ENCODE measurements at regions not wholly inside any gene's neighbourhood (a gene's known extent, or its start where the extent isn't known, plus 50 kb on each side); places are given as distances from the start of the nearest gene placed in this dataset.

- no peak for DNase-seq (ENCODE audit: low spot score)
- no peaks in the 10 kb centered on the region for H3K36me3 Mint-ChIP-seq (ENCODE audit: low read depth)
- H3K27ac Mint-ChIP-seq = no peak overlapping the region
- H3K4me1 Mint-ChIP-seq (ENCODE audit: low read depth) = no peaks in the 10 kb centered on the region
- no peaks in the 10 kb centered on the region for H3K9me3 Mint-ChIP-seq
- H3K27me3 Mint-ChIP-seq (ENCODE audit: low read depth) = no peaks in the 10 kb centered on the region
- H3K4me3 Mint-ChIP-seq = no peak overlapping the region
Measured at GRCh38 chr13:85535316-85536084, 263.7 kb downstream of the SLITRK6 start.

- H3K27me3 Mint-ChIP-seq (ENCODE audit: low read depth) = no peaks in the 10 kb centered on the region
- H3K36me3 Mint-ChIP-seq (ENCODE audit: low read depth) = no peaks in the 10 kb centered on the region
- H3K27ac Mint-ChIP-seq = no peak overlapping the region
- no peaks in the 10 kb centered on the region for H3K4me1 Mint-ChIP-seq (ENCODE audit: low read depth)
- no peaks in the 10 kb centered on the region for H3K9me3 Mint-ChIP-seq
- H3K4me3 Mint-ChIP-seq = no peak overlapping the region
- DNase-seq (ENCODE audit: low spot score) = no peak
Measured at GRCh38 chr13:85533911-85534310, 265.3 kb downstream of the SLITRK6 start.

- H3K4me1 Mint-ChIP-seq (ENCODE audit: low read depth) = no peaks in the 10 kb centered on the region
- no peaks in the 10 kb centered on the region for H3K27me3 Mint-ChIP-seq (ENCODE audit: low read depth)
- no peaks in the 10 kb centered on the region for H3K36me3 Mint-ChIP-seq (ENCODE audit: low read depth)
- no peak for DNase-seq (ENCODE audit: low spot score)
- H3K27ac Mint-ChIP-seq = no peak overlapping the region
- H3K9me3 Mint-ChIP-seq = no peaks in the 10 kb centered on the region
- no peak overlapping the region for H3K4me3 Mint-ChIP-seq
Measured at GRCh38 chr13:85529218-85529594, 270.0 kb downstream of the SLITRK6 start.

DNA sequence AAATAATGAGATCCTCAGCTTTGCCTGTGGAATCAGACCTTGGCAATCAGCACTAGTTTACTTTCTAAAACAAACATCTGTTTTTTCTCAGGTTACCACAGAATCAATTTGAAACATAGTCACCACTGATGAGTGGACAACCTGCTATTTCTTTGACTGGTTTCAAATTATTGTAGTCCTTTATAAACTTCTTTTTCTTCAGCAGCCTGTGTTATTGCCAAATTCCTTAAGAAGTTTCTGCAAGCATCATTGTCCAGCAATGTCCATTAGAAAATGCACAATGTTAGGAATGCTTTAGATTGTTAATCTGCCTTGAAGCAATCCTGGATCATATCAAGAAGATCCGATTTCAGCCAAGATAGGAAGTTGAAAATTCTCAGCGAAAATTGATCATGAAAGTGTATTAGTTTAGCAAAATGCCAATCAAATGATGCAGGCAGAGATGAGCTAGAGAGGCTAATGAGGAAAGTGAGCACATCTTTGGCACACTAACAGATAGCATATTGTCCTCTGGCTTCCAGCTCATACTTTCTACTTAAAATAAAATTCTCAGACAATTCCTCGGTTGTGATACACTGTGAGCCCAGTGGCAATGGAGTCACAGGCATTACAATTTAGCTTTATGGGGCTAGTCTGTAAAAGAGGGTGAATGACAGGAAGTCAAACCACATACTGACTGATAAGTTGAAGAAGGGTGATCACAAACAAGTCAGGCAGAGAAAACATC, 270.6 kb downstream of the SLITRK6 start:
- no peak for DNase-seq (ENCODE audit: low spot score)

GRCh38 chr13:85527316-85527715, 271.9 kb downstream of the SLITRK6 start:
- DNase-seq (ENCODE audit: low spot score) = no peak
- Mint-ChIP-seq H3K36me3 (ENCODE audit: low read depth) (no peaks in the 10 kb centered on the region), H3K4me3 (no peak overlapping the region)

More for the DNA sequence above, 270.6 kb downstream of the SLITRK6 start:
- Mint-ChIP-seq H3K4me1 (ENCODE audit: low read depth) (no peaks in the 10 kb centered on the region), H3K9me3 (no peaks in the 10 kb centered on the region), H3K27me3 (ENCODE audit: low read depth) (no peaks in the 10 kb centered on the region), H3K4me3 (no peak overlapping the region), H3K36me3 (ENCODE audit: low read depth) (no peaks in the 10 kb centered on the region), H3K27ac (no peak overlapping the region)

GRCh38 chr13:85525411-85525810, 273.8 kb downstream of the SLITRK6 start:
- no peak for DNase-seq (ENCODE audit: low spot score)
- Mint-ChIP-seq H3K36me3 (ENCODE audit: low read depth) (no peaks in the 10 kb centered on the region), H3K27ac (no peak overlapping the region), H3K4me3 (no peak overlapping the region), H3K4me1 (ENCODE audit: low read depth) (no peaks in the 10 kb centered on the region), H3K9me3 (no peaks in the 10 kb centered on the region), H3K27me3 (ENCODE audit: low read depth) (no peaks in the 10 kb centered on the region)

More at GRCh38 chr13:85527316-85527715, 271.9 kb downstream of the SLITRK6 start:
- H3K4me1 Mint-ChIP-seq (ENCODE audit: low read depth) = no peaks in the 10 kb centered on the region
- H3K27me3 Mint-ChIP-seq (ENCODE audit: low read depth) = no peaks in the 10 kb centered on the region
- H3K9me3 Mint-ChIP-seq = no peaks in the 10 kb centered on the region
- H3K27ac Mint-ChIP-seq = no peak overlapping the region

DNA sequence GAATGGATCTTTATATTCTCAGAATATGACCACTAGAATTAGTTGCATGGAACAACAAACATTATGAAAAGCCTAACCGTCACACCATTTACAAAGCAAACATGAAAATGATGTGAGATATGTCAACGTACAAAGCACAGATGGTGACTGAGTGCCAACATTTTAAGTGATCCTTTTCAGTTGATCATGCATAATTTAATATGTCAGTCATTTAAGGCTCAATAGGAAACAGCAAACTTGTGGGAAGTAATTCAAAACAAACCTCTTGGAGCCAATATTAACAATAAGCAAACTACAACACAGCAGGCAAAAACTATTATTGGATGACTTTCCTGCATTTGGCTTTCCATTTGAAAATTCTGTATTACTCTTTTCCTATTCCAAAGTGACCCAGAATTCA, 277.6 kb downstream of the SLITRK6 start:
- Mint-ChIP-seq H3K27me3 (ENCODE audit: low read depth) (no peaks in the 10 kb centered on the region), H3K36me3 (ENCODE audit: low read depth) (no peaks in the 10 kb centered on the region), H3K4me3 (no peak overlapping the region), H3K4me1 (ENCODE audit: low read depth) (no peaks in the 10 kb centered on the region), H3K9me3 (no peaks in the 10 kb centered on the region), H3K27ac (no peak overlapping the region)
- no peak for DNase-seq (ENCODE audit: low spot score)

GRCh38 chr13:85520445-85520844, 278.8 kb downstream of the SLITRK6 start:
- no peaks in the 10 kb centered on the region for H3K4me1 Mint-ChIP-seq (ENCODE audit: low read depth)
- DNase-seq (ENCODE audit: low spot score) = no peak

GRCh38 chr13:85519363-85519762, 279.9 kb downstream of the SLITRK6 start:
- no peaks in the 10 kb centered on the region for H3K4me1 Mint-ChIP-seq (ENCODE audit: low read depth)
- no peaks in the 10 kb centered on the region for H3K9me3 Mint-ChIP-seq
- no peaks in the 10 kb centered on the region for H3K36me3 Mint-ChIP-seq (ENCODE audit: low read depth)
- no peak for DNase-seq (ENCODE audit: low spot score)
- H3K4me3 Mint-ChIP-seq = no peak overlapping the region
- H3K27ac Mint-ChIP-seq = no peak overlapping the region
- no peaks in the 10 kb centered on the region for H3K27me3 Mint-ChIP-seq (ENCODE audit: low read depth)

More at GRCh38 chr13:85520445-85520844, 278.8 kb downstream of the SLITRK6 start:
- no peak overlapping the region for H3K27ac Mint-ChIP-seq
- no peaks in the 10 kb centered on the region for H3K9me3 Mint-ChIP-seq
- no peaks in the 10 kb centered on the region for H3K36me3 Mint-ChIP-seq (ENCODE audit: low read depth)
- no peaks in the 10 kb centered on the region for H3K27me3 Mint-ChIP-seq (ENCODE audit: low read depth)
- H3K4me3 Mint-ChIP-seq = no peak overlapping the region

- Mint-ChIP-seq H3K36me3 (ENCODE audit: low read depth) (no peaks in the 10 kb centered on the region), H3K4me1 (ENCODE audit: low read depth) (no peaks in the 10 kb centered on the region), H3K4me3 (no peak overlapping the region), H3K9me3 (no peaks in the 10 kb centered on the region), H3K27me3 (ENCODE audit: low read depth) (no peaks in the 10 kb centered on the region), H3K27ac (no peak overlapping the region)
- DNase-seq (ENCODE audit: low spot score) = no peak
Measured at GRCh38 chr13:85512421-85512820, 286.8 kb downstream of the SLITRK6 start.

- Mint-ChIP-seq H3K9me3 (no peaks in the 10 kb centered on the region), H3K27me3 (ENCODE audit: low read depth) (no peaks in the 10 kb centered on the region), H3K36me3 (ENCODE audit: low read depth) (no peaks in the 10 kb centered on the region), H3K27ac (no peak overlapping the region), H3K4me1 (ENCODE audit: low read depth) (no peaks in the 10 kb centered on the region), H3K4me3 (no peak overlapping the region)
- DNase-seq (ENCODE audit: low spot score) = no peak
Measured at GRCh38 chr13:85509512-85509911, 289.7 kb downstream of the SLITRK6 start.

- no peak for DNase-seq (ENCODE audit: low spot score)
- H3K4me3 Mint-ChIP-seq = no peak overlapping the region
- no peaks in the 10 kb centered on the region for H3K9me3 Mint-ChIP-seq
- H3K36me3 Mint-ChIP-seq (ENCODE audit: low read depth) = no peaks in the 10 kb centered on the region
- no peaks in the 10 kb centered on the region for H3K4me1 Mint-ChIP-seq (ENCODE audit: low read depth)
- H3K27ac Mint-ChIP-seq = no peak overlapping the region
- H3K27me3 Mint-ChIP-seq (ENCODE audit: low read depth) = no peaks in the 10 kb centered on the region
Measured at GRCh38 chr13:85508683-85509329, 290.4 kb downstream of the SLITRK6 start.

- H3K4me1 Mint-ChIP-seq (ENCODE audit: low read depth) = no peaks in the 10 kb centered on the region
- no peaks in the 10 kb centered on the region for H3K27me3 Mint-ChIP-seq (ENCODE audit: low read depth)
- H3K9me3 Mint-ChIP-seq = no peaks in the 10 kb centered on the region
- no peak for DNase-seq (ENCODE audit: low spot score)
- no peak overlapping the region for H3K4me3 Mint-ChIP-seq
- H3K27ac Mint-ChIP-seq = no peak overlapping the region
- no peaks in the 10 kb centered on the region for H3K36me3 Mint-ChIP-seq (ENCODE audit: low read depth)
Measured at GRCh38 chr13:85503797-85504196, 295.4 kb downstream of the SLITRK6 start.

- DNase-seq (ENCODE audit: low spot score) = no peak
- Mint-ChIP-seq H3K36me3 (ENCODE audit: low read depth) (no peaks in the 10 kb centered on the region), H3K4me1 (ENCODE audit: low read depth) (no peaks in the 10 kb centered on the region), H3K27me3 (ENCODE audit: low read depth) (no peaks in the 10 kb centered on the region), H3K27ac (no peak overlapping the region), H3K4me3 (no peak overlapping the region), H3K9me3 (no peaks in the 10 kb centered on the region)
Measured at GRCh38 chr13:85501616-85502015, 297.6 kb downstream of the SLITRK6 start.
